ENCODE measurements at regions not wholly inside any gene's neighbourhood (a gene's known extent, or its start where the extent isn't known, plus 50 kb on each side); places are given as distances from the start of the nearest gene placed in this dataset.
"Not testable (repeated sequence)": the region's sequence is repeated elsewhere in the genome, so short reads cannot be mapped to it uniquely, and the experiment has no call there.

GRCh38 chr4:133316909-133317308 lies 167.8 kb downstream of the PCDH10 start:
- no peak for DNase-seq (ENCODE audit: low spot score)

- DNase-seq (ENCODE audit: low spot score) = no peak
Observed at GRCh38 chr4:133314991-133315390, 165.9 kb downstream of the PCDH10 start.

GRCh38 chr4:133287396-133287795 lies 138.3 kb downstream of the PCDH10 start:
- no peak for DNase-seq (ENCODE audit: low spot score)

GRCh38 chr4:133278591-133278990 lies 129.5 kb downstream of the PCDH10 start:
- DNase-seq (ENCODE audit: low spot score) = no peak

- DNase-seq (ENCODE audit: low spot score) = not testable (repeated sequence)
Observed at GRCh38 chr4:133277940-133278339, 128.8 kb downstream of the PCDH10 start.

GRCh38 chr4:133275246-133275645 lies 126.2 kb downstream of the PCDH10 start:
- DNase-seq (ENCODE audit: low spot score) = no peak

- DNase-seq (ENCODE audit: low spot score) = no peak
Observed at GRCh38 chr4:133273401-133273800, 124.3 kb downstream of the PCDH10 start.

GRCh38 chr4:133270021-133270570 lies 121.0 kb downstream of the PCDH10 start:
- DNase-seq (ENCODE audit: low spot score) = no peak

GRCh38 chr4:133268205-133268604 lies 119.1 kb downstream of the PCDH10 start:
- DNase-seq (ENCODE audit: low spot score) = no peak

GRCh38 chr4:133267506-133267905 lies 118.4 kb downstream of the PCDH10 start:
- not testable (repeated sequence) for DNase-seq (ENCODE audit: low spot score)

- not testable (repeated sequence) for DNase-seq (ENCODE audit: low spot score)
Observed at GRCh38 chr4:133266966-133267365, 117.9 kb downstream of the PCDH10 start.

- DNase-seq (ENCODE audit: low spot score) = not testable (repeated sequence)
Observed at GRCh38 chr4:133264251-133264650, 115.2 kb downstream of the PCDH10 start.

- no peak for DNase-seq (ENCODE audit: low spot score)
Observed at GRCh38 chr4:133263104-133263503, 114.0 kb downstream of the PCDH10 start.

GRCh38 chr4:133247861-133248260 lies 98.8 kb downstream of the PCDH10 start:
- DNase-seq (ENCODE audit: low spot score) = no peak

GRCh38 chr4:133245226-133245625 lies 96.1 kb downstream of the PCDH10 start:
- DNase-seq (ENCODE audit: low spot score) = no peak

Measured in LoVo (cell line).